ENCODE measurements at regions not wholly inside any gene's neighbourhood (a gene's known extent, or its start where the extent isn't known, plus 50 kb on each side); places are given as distances from the start of the nearest gene placed in this dataset.

GRCh38 chr18:78820161-78820834, 159.3 kb upstream of the SALL3 start:
- TF ChIP-seq, protein P1, sequence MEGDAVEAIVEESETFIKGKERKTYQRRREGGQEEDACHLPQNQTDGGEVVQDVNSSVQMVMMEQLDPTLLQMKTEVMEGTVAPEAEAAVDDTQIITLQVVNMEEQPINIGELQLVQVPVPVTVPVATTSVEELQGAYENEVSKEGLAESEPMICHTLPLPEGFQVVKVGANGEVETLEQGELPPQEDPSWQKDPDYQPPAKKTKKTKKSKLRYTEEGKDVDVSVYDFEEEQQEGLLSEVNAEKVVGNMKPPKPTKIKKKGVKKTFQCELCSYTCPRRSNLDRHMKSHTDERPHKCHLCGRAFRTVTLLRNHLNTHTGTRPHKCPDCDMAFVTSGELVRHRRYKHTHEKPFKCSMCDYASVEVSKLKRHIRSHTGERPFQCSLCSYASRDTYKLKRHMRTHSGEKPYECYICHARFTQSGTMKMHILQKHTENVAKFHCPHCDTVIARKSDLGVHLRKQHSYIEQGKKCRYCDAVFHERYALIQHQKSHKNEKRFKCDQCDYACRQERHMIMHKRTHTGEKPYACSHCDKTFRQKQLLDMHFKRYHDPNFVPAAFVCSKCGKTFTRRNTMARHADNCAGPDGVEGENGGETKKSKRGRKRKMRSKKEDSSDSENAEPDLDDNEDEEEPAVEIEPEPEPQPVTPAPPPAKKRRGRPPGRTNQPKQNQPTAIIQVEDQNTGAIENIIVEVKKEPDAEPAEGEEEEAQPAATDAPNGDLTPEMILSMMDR (conservative IDR thresholded peaks at IDR 0.05; ENCODE audit: low read length), result no peak
- no peak for TF ChIP-seq EZH2phosphoT487 (IDR thresholded peaks at IDR 0.05; ENCODE audit: borderline replicate concordance, low read depth, low read length)
